Jurkat, Clone E6-1 (cell line): ENCODE measurements at regions not wholly inside any gene's neighbourhood (a gene's known extent, or its start where the extent isn't known, plus 50 kb on each side); places are given as distances from the start of the nearest gene placed in this dataset.
"Not testable (repeated sequence)": the region's sequence is repeated elsewhere in the genome, so short reads cannot be mapped to it uniquely, and the experiment has no call there.

ENCODE experiments used
- DNase-seq: peaks from one replicate; pipeline ENCODE4 v3.0.0-alpha.2; 2011; ENCODE audit warnings: low read depth, low spot score
- H3K4me3 ChIP-seq: 2 replicates; pipeline ENCODE4 v1.5.1; 2011; ENCODE audit warnings: mild to moderate bottlenecking, low read length, control low read depth, moderate library complexity

DNA sequence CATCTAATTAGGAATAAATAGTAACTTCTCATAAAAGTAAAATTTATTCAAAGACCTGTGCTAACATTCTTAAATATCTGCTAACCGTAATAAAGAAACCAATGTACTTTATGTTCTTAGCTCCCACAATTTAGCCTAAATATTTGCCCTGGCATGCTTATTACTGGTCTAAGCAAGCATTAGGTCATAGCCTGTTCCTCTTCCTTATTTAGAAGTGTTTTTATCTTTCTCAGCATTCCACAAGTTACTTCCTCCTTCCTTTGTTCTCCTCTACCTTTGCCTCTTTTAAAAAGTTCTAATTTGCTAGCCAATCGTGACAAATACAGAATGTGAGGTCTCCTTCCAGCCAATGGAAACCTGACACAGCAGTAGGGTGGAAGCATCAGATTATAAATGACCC is 173.3 kb downstream of the TEX13C start:
- H3K4me3 ChIP-seq, DNase-seq: not testable (repeated sequence)

DNA sequence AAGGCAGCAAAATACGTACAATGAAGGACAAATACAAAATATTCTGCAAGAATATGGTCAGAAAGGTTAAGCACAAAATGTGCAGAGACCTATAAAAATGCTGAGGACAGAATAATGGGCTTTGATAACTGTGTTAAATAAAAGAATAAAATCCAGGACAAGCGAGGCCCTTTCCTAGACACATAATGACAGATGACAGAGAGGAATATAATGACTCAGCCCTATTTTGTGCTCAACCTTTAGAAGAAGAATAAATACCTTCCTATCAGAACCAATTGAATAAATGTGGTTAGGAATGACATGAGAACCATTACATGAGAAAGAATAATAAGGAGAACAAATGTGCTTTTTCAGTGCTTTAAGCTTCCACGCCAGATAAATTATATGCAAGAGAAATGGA is 178.0 kb downstream of the TEX13C start:
- no peak for DNase-seq
- no peak overlapping the region for H3K4me3 ChIP-seq

DNA sequence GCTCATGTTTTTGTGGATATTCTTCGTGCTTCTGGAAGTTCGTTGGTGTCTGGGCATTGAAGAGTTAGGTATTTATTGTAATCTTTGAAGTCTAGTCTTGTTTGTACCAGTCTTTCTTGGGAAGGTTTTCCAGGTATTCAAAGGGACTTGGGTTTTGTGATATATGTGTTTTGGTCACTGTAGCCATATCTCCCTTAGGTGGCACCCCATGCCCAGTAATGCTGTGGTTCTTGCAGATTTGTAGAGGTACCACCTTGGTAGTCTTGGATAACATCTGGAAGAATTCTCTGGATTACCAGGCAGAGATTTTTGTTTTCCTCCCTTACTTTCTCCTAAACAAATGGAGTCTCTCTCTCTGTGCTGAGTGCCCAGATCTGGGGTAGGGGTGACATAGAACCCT is 184.1 kb downstream of the TEX13C start:
- no peak overlapping the region for H3K4me3 ChIP-seq
- no peak for DNase-seq

DNA sequence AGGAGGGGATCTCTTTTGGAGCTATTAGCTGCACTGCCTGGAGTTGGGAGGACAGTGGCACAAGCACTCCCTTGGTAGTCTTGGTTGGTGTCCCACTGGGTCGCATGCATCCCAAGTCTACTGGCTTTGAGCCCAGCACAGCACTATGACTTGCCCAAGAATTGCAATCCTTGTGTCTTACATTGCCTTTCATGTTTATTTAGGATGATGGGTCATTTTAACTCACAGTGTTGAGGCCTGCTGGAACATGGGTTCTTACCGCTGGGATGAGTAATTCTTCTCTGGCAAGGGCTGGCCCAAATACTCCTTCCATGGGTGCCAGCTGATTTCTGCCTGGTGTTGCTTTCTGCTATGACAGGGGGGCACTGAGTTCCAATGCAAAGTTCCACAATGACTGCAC is 185.5 kb downstream of the TEX13C start:
- no peak overlapping the region for H3K4me3 ChIP-seq
- no peak for DNase-seq

DNA sequence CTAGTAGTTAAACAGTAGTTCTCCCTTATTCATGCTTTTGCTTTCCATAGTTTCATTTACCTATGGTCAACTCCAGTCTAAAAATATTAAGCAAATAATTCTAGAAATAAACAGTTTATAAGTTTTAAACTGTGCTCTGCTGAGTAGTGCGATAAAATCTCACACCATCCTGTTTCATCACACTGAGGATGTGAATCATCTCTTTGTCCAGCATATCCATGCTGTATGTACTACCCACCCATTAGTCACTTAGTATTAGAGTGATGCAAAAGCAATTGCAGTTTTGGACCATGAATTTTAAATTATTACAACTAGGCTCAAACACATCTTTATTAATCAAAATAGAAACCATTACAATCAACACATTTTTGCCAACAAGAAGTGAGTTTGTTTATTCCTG is 187.4 kb downstream of the TEX13C start:
- H3K4me3 ChIP-seq = no peak overlapping the region
- DNase-seq = no peak

DNA sequence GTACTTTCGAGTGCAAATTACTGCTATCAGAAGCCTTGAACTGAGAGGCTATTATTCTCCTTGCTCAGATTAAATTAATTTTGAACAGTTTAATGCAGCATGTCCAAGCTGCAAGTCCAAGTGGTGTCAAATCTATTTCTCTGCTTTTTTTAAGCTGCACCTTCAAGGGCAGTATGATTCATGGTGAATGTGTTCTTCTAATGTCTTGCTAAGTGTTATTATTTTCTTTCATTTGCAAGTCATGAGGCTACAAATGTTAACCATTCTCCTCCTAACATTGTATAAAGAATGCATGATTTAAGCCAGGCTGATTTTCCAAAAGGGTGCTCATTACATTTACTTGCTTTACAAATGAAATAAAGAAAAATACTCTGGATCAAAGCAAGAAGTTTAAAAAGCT is 200.4 kb downstream of the TEX13C start:
- no peak for DNase-seq
- no peak overlapping the region for H3K4me3 ChIP-seq

DNA sequence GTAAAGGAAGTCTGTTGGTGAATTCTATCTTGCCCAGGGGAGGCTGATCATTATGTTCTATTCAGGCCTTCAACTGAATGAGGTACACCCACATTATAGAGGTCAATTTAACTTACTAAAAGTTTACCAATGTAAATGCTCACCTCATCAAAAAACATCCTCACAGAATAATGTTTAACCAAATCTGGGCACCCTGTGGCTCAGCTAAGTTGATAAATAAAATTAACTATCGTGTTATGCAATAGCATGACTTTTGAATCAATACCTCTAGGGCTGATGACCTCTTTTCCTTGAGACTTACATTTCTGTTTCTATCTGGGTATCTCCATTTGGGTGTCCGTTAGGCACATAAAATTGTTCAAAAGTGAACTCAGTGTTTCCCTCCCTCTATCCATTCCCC is 203.1 kb downstream of the TEX13C start:
- H3K4me3 ChIP-seq = no peak overlapping the region

DNA sequence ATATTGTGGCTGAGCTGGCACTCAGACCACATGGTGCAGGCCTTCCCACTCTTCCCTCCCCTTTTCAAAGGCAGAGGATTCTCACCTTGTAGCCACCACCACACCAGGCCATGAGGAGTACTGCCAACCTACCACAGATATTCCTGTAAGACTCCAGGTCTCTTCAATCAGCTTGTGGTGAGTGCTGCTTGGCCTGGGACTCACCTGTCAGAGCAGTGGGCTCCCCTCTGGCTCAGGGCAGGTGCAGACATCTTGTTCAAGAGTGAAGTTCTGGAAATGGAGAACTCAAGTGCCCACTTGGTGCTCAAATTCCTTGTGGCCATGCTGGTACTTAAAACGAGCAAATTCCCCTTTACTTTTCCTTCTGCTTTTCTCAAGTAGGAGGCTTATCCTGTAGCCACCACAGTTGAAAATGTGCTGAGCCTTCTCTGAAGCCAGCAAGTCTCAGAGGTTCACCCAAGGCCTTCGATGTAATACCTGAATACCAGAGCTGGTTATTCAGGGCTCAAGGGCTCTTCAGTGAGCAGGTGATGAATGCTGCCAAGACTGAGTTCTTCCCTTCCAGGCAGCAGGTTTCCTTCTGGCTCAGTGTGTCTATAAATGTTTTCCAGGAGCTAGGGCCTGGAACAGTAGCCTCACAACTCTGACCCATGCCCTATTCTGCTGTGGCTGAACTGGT is 212.9 kb downstream of the TEX13C start:
- no peak overlapping the region for H3K4me3 ChIP-seq
- DNase-seq = no peak

More for the DNA sequence above, 203.1 kb downstream of the TEX13C start:
- no peak for DNase-seq

DNA sequence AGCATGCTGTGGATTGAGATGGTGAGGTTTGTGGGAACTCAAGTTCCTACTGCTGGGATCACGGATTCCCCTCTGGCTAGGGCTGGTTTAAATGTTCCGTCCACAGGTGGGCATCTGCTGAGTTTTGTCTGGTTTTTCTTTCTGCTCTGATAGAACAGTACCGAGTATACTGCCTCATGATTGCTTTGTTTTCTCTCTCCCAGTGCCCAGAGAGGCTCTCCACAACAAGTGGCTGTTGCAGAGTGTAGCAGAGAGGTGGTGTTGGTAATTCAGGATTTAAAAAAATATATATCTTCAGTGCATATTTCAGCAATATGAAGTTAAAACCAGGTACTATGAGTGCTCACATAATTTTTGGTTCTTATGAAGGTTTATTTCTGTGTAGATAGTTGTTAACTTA is 213.7 kb downstream of the TEX13C start:
- no peak overlapping the region for H3K4me3 ChIP-seq
- no peak for DNase-seq

DNA sequence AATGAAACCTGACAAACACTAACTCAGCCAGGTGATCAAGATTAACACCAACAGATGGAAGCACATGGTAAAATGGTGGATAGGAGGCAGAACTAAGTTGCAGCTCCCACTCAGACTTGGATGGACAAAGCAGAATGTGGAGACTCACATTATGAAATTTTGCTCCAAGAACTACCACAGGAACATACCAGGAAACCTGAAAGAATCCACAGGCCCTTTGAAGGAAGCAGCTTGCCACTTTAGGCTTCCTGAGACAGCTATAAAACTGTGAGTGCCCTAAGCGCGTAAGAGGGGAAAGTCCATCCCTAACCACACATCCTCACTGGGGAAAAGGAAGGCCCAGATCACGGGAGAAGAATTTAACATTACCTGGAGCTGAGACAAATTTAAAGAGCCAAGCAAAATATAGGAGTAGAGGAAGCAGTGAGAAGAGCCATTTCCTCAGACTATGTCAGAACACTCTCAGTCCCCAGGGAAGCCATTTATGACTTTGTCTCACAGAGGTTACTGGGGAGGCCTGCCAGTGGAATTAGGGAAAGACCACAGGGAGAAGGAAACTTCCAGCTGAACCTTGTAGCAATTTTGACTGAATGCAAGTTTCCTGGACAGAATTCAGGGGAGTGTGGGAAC is 224.5 kb downstream of the TEX13C start:
- no peak for DNase-seq
- no peak overlapping the region for H3K4me3 ChIP-seq

DNA sequence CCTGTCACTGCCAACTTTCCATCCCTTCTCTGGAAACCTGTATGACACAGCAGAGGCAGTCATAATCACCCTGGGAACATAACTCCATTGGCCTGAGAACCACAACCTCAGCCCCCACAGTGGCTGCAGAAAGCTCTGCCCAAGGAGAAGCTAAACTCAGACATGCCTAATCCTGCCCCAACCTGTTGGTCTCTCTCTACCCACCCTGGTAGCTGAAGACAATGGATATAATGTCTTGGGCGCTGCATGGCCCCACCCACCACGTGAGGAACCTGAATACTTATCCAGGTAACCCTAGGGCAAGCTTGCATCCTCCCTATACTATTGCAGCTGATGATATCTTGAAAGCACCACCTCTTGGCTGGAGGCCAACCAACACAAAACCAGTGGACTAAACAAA is 225.2 kb downstream of the TEX13C start:
- DNase-seq = no peak
- no peak overlapping the region for H3K4me3 ChIP-seq

DNA sequence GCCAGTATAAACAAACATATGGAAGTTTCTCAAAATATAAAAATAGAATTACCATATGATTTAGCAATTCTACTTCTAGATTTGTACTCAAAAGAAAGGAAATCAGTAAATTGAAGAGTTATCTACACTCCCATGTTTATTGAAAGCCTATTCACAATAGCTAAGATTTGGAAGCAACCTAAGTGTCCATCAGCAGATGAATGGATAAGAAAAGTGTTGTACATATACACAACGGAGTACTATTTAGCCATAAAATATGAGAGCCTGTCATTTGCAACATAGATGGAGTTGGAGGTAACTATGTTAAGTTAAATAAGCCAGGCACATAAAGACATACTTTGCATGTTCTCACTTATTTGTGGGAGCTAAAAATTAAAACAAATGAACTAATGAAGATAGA is 257.8 kb downstream of the TEX13C start:
- no peak for DNase-seq

DNA sequence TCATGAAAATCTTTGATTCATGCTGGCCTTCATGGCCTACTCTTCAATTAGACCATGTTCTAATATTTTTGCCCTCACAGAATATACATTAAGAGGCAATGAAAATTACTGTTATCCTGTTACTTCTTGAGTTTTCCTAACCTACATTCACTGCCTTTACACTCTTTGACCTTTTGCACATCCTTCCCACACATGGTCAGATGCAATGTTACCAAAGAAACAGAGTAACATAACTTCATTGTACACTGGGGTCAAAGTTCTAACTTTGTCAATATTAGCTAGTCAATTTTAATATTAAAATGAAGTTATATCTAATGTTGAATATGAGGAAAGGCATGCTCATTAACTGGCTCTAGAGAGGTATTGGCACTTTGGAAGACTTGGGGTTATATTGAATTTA is 284.8 kb downstream of the TEX13C start:
- H3K4me3 ChIP-seq = no peak overlapping the region
- no peak for DNase-seq

More for the DNA sequence above, 257.8 kb downstream of the TEX13C start:
- no peak overlapping the region for H3K4me3 ChIP-seq

DNA sequence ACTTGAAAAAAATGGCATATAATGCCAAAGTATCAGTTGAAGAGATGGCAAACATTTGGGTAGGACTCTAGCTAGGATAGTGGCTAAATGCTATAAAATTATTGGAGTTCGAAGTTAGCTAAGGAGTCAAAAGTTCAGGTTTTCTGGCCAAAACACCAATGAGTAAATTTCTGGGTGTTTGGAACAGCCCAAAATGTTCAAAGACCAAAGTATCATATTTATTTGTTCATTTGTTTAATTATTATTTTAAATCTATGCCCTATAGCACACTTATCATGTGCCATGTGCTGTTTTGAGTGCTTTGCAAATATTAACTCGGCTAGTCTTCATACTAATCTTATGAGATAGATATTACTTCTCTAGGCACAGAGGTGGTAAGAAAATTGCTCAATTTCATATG is 285.5 kb downstream of the TEX13C start:
- H3K4me3 ChIP-seq = no peak overlapping the region
- DNase-seq = no peak

DNA sequence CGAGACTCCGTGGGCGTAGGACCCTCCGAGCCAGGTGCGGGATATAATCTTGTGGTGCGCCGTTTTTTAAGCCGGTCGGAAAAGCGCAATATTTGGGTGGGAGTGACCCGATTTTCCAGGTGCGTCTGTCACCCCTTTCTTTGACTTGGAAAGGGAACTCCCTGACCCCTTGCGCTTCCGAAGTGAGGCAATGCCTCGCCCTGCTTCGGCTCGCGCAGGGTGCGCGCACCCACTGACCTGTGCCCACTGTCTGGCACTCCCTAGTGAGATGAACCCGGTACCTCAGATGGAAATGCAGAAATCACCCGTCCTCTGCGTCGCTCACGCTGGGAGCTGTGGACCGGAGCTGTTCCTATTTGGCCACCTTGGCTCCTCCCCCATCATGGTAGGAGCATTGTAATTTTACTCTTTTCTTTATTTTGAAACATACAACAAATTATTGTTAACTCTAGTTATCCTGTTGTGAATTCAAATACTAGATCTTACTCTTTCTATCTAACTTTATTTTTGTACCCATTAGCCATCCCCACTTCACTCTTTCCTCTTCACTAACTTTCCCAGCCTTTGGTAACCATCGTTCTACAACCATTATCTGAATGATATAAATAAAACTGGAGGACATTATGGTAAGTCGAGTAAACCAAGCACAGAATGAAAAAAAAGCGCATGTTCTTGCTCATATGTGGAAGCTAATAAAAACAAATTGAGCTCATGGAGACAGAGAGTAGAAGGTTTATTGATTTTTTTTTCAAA is 295.1 kb downstream of the TEX13C start:
- not testable (repeated sequence) for H3K4me3 ChIP-seq, DNase-seq

DNA sequence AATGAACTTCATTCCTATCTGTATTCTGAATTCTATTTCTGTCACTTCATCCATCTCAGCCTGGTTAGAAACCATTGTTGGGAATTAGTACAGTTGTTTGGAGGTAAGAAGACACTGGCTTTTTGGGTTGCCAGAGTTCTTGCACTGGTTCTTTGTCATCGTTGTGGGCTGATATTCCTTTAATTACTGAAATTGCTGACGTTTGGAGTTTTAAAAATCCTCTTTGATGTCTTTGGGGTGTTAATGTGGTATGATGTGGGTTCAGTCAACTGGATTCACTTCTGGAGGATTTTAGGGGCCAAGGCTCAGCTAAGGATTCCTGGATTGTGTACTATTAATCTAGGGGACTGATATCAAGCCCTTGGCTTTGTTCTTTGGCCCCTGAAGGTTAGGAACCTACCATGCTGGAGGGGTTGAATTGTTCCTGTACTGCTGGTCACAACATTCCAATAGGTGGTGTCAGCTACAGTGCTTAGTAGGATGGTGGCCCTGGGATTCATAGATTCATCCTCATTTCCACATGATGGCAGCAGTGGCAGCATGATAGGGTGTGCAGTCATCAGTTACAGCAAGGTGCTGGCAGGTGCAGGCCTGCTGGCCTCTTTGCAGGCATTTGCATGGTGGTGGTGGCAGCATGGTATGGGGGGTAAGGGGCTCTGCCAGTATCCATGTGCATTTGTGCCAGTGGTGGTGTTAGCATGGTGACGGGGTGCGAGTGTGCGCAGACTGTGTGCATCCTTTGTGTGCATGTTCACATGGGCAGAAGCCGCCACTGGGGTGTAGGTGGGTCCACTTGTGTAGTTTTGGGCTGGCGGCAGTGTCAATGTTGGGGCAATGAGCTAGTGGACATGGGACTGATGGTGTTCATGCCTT is 301.3 kb downstream of the TEX13C start:
- no peak overlapping the region for H3K4me3 ChIP-seq
- DNase-seq = no peak

DNA sequence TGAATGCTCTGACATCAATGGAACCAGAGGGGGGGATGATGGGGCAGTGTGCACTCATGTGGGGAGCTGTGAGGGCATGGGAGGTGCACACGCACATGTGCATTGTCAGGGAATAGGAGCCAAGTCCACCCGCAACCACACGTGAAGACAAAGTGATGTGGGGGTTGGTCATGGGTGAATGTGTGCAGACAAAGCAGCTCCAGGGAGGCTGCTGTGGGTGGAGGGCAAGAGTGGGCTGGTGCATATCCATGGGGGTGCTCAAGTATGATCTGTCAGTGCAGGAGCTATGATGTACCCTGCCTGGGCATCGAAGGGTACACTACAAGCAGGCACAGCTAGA is 301.9 kb downstream of the TEX13C start:
- no peak for DNase-seq
- no peak overlapping the region for H3K4me3 ChIP-seq

DNA sequence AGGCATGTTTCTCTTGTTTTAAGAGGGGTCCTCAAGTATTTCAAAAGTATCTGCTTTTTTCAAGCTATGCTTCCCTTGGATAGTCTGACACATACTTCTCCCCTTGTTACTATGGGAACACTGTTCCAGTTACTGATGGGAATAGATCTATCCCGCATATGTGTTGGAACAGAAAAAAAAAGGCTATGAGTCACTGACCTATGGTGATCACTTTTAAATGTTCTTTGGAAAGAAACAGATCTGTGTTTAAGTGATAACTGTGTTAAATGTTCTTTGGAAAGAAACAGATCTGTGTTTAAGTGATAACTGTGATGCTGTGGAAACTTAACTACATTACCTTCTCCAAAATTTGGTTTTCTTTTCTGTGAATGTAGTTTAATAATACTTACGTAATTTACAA is 303.2 kb downstream of the TEX13C start:
- H3K4me3 ChIP-seq = no peak overlapping the region
- no peak for DNase-seq

DNA sequence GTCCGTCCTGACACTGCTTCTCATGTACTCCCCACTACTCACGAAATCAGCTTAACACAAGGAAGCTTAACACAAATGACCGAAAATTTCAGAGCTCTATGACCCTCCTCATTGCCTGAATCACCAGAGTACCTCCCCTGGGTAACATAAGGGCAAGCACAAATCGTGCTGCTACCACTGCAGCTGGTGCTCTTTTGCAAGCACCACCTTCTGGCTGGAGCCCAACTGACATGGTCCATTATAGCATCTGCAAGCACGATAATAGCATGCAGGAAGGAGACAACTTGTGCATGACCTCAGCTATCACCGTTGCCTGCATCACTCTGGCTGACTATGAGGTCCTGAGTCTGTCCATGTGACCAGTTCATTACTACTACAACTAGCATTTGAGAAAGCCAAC is 308.0 kb downstream of the TEX13C start:
- H3K4me3 ChIP-seq = no peak overlapping the region
- DNase-seq = no peak

DNA sequence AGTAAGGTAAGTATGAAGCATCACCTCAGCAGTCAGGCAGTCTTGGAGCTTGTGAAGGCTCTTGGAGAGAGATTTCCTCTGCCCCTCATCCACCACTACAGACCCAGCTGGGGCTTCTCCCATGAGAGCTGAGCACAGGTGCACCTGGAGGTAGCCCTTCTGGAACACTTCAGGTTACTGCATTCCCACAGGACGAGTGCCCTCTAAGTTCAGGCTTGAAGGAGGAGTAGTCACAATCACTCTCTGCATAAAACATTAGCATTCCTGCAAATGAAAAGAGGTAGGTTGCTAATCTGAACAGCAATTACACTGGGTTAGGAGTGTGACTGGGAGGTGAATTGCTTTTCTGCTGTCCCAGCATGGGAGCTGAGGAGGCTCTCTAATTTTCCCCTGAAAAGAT is 308.8 kb downstream of the TEX13C start:
- no peak overlapping the region for H3K4me3 ChIP-seq
- DNase-seq = no peak
